ENCODE measurements at regions not wholly inside any gene's neighbourhood (a gene's known extent, or its start where the extent isn't known, plus 50 kb on each side); places are given as distances from the start of the nearest gene placed in this dataset.

GRCh38 chr6:66048684-66049474 is 341.9 kb upstream of the EYS start:
- Histone ChIP-seq H3K9me3 (no peaks in the 10 kb centered on the region), H3K4me3 (no peak overlapping the region), H3K4me1 (no peaks in the 10 kb centered on the region), H3K27me3 (no peaks in the 10 kb centered on the region), H3K36me3 (no peaks in the 10 kb centered on the region), H3K27ac (no peak overlapping the region)
- TF ChIP-seq POLR2AphosphoS5 (IDR thresholded peaks at IDR 0.05): no peak
- no peak for TF ChIP-seq CTCF (IDR thresholded peaks at IDR 0.05)
- TF ChIP-seq POLR2A (IDR thresholded peaks at IDR 0.05): no peak
- TF ChIP-seq EP300 (IDR thresholded peaks at IDR 0.05; ENCODE audit: low read depth): no peak
- intact Hi-C loops (cut with DNase I; ENCODE audit: low total_unique reads) (no loop called here), in situ Hi-C loops (cut with MboI; ENCODE audit: low pct_ligation_motif_present in 1 of 4, low pct_unique_long_range_greater_than_20kb in 1 of 4, low sequenced_read_pairs in 3 of 4) (no loop called here)
- WGBS, 2 donors (ENCODE audit: low coverage in 1 of 2): 76 to 79% methylated on average over 3 of the region's 3 CpGs
- DNase-seq: no peak

- H3K27me3 ChIP-seq: no peaks in the 10 kb centered on the region
- H3K36me3 ChIP-seq: no peaks in the 10 kb centered on the region
- intact Hi-C loops (cut with DNase I; ENCODE audit: low total_unique reads) (no loop called here), in situ Hi-C loops (cut with MboI; ENCODE audit: low pct_ligation_motif_present in 1 of 4, low pct_unique_long_range_greater_than_20kb in 1 of 4, low sequenced_read_pairs in 3 of 4) (no loop called here)
- 48 to 63% methylated on average over 1 of the region's 1 CpG for WGBS, 2 donors (ENCODE audit: low coverage in 1 of 2)
- H3K4me3 ChIP-seq: no peak overlapping the region
- no peaks in the 10 kb centered on the region for H3K4me1 ChIP-seq
- no peak for DNase-seq
- no peak overlapping the region for H3K27ac ChIP-seq
- no peak for TF ChIP-seq EP300 (IDR thresholded peaks at IDR 0.05; ENCODE audit: low read depth)
- H3K9me3 ChIP-seq: no peaks in the 10 kb centered on the region
Measured at GRCh38 chr6:66032626-66033025, 325.6 kb upstream of the EYS start.

GRCh38 chr6:66029391-66029790 is 322.4 kb upstream of the EYS start:
- H3K27me3 ChIP-seq: no peaks in the 10 kb centered on the region
- no peaks in the 10 kb centered on the region for H3K4me1 ChIP-seq
- no peak overlapping the region for H3K27ac ChIP-seq
- in situ Hi-C loops (cut with MboI; ENCODE audit: low pct_ligation_motif_present in 1 of 4, low pct_unique_long_range_greater_than_20kb in 1 of 4, low sequenced_read_pairs in 3 of 4): no loop called here
- H3K9me3 ChIP-seq: peaks cover 0 to 4% of the 10 kb centered on the region in 2 donors
- intact Hi-C loops (cut with DNase I; ENCODE audit: low total_unique reads): no loop called here
- TF ChIP-seq CTCF (IDR thresholded peaks at IDR 0.05) (no peak), EP300 (IDR thresholded peaks at IDR 0.05; ENCODE audit: low read depth) (no peak), POLR2A (IDR thresholded peaks at IDR 0.05) (no peak), POLR2AphosphoS5 (IDR thresholded peaks at IDR 0.05) (no peak)
- DNase-seq: no peak
- H3K36me3 ChIP-seq: no peaks in the 10 kb centered on the region
- H3K4me3 ChIP-seq: no peak overlapping the region

GRCh38 chr6:65999288-65999791 is 292.3 kb upstream of the EYS start:
- 97% methylated on average over 30 of the region's 30 CpGs; no CpG with 5 or more reads in 1 of the 2 donors for WGBS, 2 donors (ENCODE audit: low coverage in 1 of 2)
- no peaks in the 10 kb centered on the region for H3K36me3 ChIP-seq
- in situ Hi-C loops (cut with MboI; ENCODE audit: low pct_ligation_motif_present in 1 of 4, low pct_unique_long_range_greater_than_20kb in 1 of 4, low sequenced_read_pairs in 3 of 4): no loop called here
- H3K4me3 ChIP-seq: no peak overlapping the region
- TF ChIP-seq POLR2AphosphoS5 (IDR thresholded peaks at IDR 0.05): no peak
- no peak for TF ChIP-seq CTCF (IDR thresholded peaks at IDR 0.05)
- TF ChIP-seq POLR2A (IDR thresholded peaks at IDR 0.05): no peak
- no peak for TF ChIP-seq EP300 (IDR thresholded peaks at IDR 0.05; ENCODE audit: low read depth)
- H3K4me1 ChIP-seq: no peaks in the 10 kb centered on the region
- H3K27ac ChIP-seq: no peak overlapping the region
- no peaks in the 10 kb centered on the region for H3K27me3 ChIP-seq
- intact Hi-C loops (cut with DNase I; ENCODE audit: low total_unique reads): no loop called here
- no peaks in the 10 kb centered on the region for H3K9me3 ChIP-seq
- DNase-seq: no peak
